Right lobe of liver (tissue), 6 donors: ENCODE measurements at regions not wholly inside any gene's neighbourhood (a gene's known extent, or its start where the extent isn't known, plus 50 kb on each side); places are given as distances from the start of the nearest gene placed in this dataset.
"Not testable (repeated sequence)": the region's sequence is repeated elsewhere in the genome, so short reads cannot be mapped to it uniquely, and the experiment has no call there.

Source experiments
- ATAC-seq, 4 donors: fragments of 200-7000 bp; cut with Tn5 transposase; one replicate each; pipeline ENCODE4 v1.9.1; 2020; ENCODE audit warnings: mild to moderate bottlenecking in 4 of 4, moderate library complexity in 4 of 4
- DNase-seq, 3 donors: peaks; one replicate each; pipeline ENCODE4 v3.0.0-alpha.2; 2020
- H3K27ac ChIP-seq, 3 donors: fragments of 200-600 bp; one replicate each; pipeline ENCODE4 v1.8.0; 2022
- H3K27me3 ChIP-seq, 2 donors: fragments of 200-600 bp; one replicate each; pipeline ENCODE4 v1.8.0; 2022
- H3K36me3 ChIP-seq, 4 donors: fragments of 200-600 bp; sonication (generic) in 1 of 4; one replicate each; pipeline versions ENCODE4 v1.5.1 to v1.8.0; 2017 to 2022; ENCODE audit warnings: control low read depth in 1 of 4
- H3K4me1 ChIP-seq, 4 donors: fragments of 200-600 bp; sonication (generic) in 1 of 4; one replicate each; pipeline versions ENCODE4 v1.5.1 to v1.8.0; 2017 to 2022; ENCODE audit warnings: control low read depth in 1 of 4
- H3K4me3 ChIP-seq, 3 donors: fragments of 200-600 bp; one replicate each; pipeline ENCODE4 v1.8.0; 2022
- H3K9me3 ChIP-seq, 4 donors: fragments of 200-600 bp; sonication (generic) in 1 of 4; one replicate each; pipeline versions ENCODE4 v1.5.1 to v1.8.0; 2017 to 2022; ENCODE audit warnings: control low read depth in 1 of 4
- CTCF ChIP-seq, 4 donors: fragments of 200-600 bp in 3 of 4; fragments of 450-650 bp in 1 of 4; IDR thresholded peaks; one replicate each; pipeline versions ENCODE4 v1.5.1 to v1.8.0; 2016 to 2022; ENCODE audit warnings: antibody characterized with exemption in 4 of 4, mild to moderate bottlenecking in 2 of 4
- POLR2A ChIP-seq: fragments of 450-650 bp; IDR thresholded peaks from one replicate; pipeline ENCODE4 v1.6.1; 2017; ENCODE audit warnings: antibody characterized with exemption, mild to moderate bottlenecking
- WGBS: methylation state at CpG from one replicate; pipeline ENCODE4 v1.1.6; 2018; ENCODE audit warnings: low coverage, low lambda C conversion rate; ENCODE audit not compliant: insufficient coverage; ENCODE audit errors: missing lambda C conversion rate; 5-methylcytosine and 5-hydroxymethylcytosine counted together
- intact Hi-C, 2 donors: fragments of 100-400 bp; cut with DNase I; formaldehyde crosslinking; loops; one replicate each; pipeline versions ENCODE4 v1.11.2 to v1.14.1; 2022
- donor health status: DM: no; HTN: yes; CAD: no.
- donor health status: DM: no; HTN: no; CAD: no.
- donor health status: DM: no; HTN: no; CAD: no.
- donor health status: DM: no; HTN: yes; CAD: no.
- donor health status: DM: no; HTN: yes; CAD: no.

DNA sequence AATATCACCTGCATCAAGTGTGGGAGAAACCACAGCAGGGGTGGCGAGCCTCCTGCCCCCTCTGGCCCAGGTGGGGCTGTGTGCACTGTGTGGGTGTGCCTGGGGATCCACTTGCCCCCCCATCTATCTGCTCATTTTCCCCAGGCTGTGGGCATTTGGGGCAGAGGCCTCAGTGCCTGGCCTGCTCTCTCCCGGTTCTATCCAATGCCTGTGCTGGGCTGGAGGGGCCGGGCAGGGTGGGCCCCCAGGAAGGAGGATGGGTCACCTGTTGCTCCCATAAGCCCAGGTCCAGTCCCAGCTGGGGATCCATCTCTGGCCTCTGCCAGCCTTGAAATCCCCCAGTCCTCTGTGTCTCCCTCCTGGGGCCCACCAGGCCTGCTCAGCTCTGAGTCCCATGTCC lies 105.6 kb downstream of the TMEM121 start:
- Histone ChIP-seq H3K36me3 (no peaks in the 10 kb centered on the region), H3K4me1 (no peaks in the 10 kb centered on the region), H3K27ac (no peak overlapping the region), H3K9me3 (no peaks in the 10 kb centered on the region), H3K27me3 (no peaks in the 10 kb centered on the region), H3K4me3 (no peak overlapping the region)
- DNase-seq (no peak), ATAC-seq (no peak)
- intact Hi-C loops: no loop called here
- 40% methylated on average over 1 of the region's 3 CpGs for WGBS
- no peak for TF ChIP-seq POLR2A

DNA sequence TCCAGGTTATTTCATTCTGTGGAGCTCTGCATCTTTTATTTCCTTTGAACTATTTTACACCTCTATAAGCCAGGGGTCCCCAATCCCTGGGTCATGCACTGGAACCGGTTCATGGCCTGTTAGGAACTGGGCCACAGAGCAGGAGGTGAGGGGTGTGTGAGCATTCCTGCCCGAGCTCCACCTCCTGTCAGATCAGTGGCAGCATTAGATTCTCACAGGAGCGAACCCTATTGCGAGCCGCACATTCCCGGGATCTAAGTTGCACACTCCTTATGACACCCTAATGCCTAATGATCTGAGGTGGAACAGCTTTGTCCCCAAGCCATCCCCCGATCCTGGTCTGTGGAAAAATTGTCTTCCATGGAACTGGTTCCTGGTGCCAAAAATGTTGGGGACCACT lies 107.2 kb downstream of the TMEM121 start:
- H3K27ac ChIP-seq, H3K27me3 ChIP-seq, DNase-seq, intact Hi-C loops, H3K4me3 ChIP-seq, H3K4me1 ChIP-seq, H3K9me3 ChIP-seq, H3K36me3 ChIP-seq: not testable (repeated sequence)
- WGBS: 66% methylated on average over 5 of the region's 7 CpGs
- peak in 1 of 4 donors; percentile 13 for ATAC-seq

GRCh38 chr14:105635560-105635959 lies 109.2 kb downstream of the TMEM121 start:
- DNase-seq (no peak), ATAC-seq (no peak)
- intact Hi-C loops: no loop called here
- TF ChIP-seq POLR2A: no peak
- no peak for TF ChIP-seq CTCF (IDR thresholded peaks at IDR 0.05)
- peaks cover 0 to 2% (median 0%) of the 10 kb centered on the region in 4 donors for H3K4me1 ChIP-seq
- H3K36me3 ChIP-seq: no peaks in the 10 kb centered on the region
- no peak overlapping the region for H3K4me3 ChIP-seq
- no CpG with 5 or more reads among the region's 22 CpGs for WGBS
- no peaks in the 10 kb centered on the region for H3K27me3 ChIP-seq
- no peak overlapping the region for H3K27ac ChIP-seq
- no peaks in the 10 kb centered on the region for H3K9me3 ChIP-seq

DNA sequence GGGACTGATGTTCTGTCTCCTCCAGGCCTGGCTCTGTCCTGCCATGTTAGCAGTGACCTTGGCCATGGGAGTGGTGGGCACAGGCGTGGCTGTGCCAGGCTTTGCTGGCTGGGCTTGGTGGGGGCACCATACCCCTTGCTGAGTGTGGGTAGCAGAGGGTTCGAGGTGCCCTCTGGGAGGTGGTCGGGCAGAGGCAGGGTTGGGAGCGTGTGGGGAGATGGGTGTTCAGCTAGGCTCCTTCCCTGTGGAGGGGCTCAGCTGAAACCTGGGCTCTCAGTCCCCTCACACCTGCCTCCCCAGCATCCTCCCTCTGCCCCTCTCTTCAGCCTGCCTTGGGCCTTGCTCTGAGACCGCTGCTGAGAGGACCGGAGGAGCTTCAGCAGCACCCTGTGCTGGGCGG lies 109.6 kb downstream of the TMEM121 start:
- H3K4me1 ChIP-seq, H3K27me3 ChIP-seq, H3K4me3 ChIP-seq, H3K36me3 ChIP-seq, DNase-seq, intact Hi-C loops, H3K9me3 ChIP-seq, H3K27ac ChIP-seq: not testable (repeated sequence)
- WGBS: no CpG with 5 or more reads among the region's 7 CpGs
- ATAC-seq: peak in 1 of 4 donors; percentile 23

GRCh38 chr14:105636935-105637334 lies 110.6 kb downstream of the TMEM121 start:
- ATAC-seq: no peak
- Histone ChIP-seq H3K4me1 (peaks cover 0 to 6% (median 0%) of the 10 kb centered on the region in 4 donors), H3K36me3 (no peaks in the 10 kb centered on the region), H3K4me3 (no peak overlapping the region), H3K9me3 (no peaks in the 10 kb centered on the region), H3K27ac (no peak overlapping the region), H3K27me3 (no peaks in the 10 kb centered on the region)
- no CpG with 5 or more reads among the region's 4 CpGs for WGBS
- no peak for DNase-seq
- TF ChIP-seq POLR2A (no peak), CTCF (IDR thresholded peaks at IDR 0.05) (no peak)
- intact Hi-C loops: no loop called here

- H3K27ac ChIP-seq, intact Hi-C loops, H3K4me3 ChIP-seq, DNase-seq, H3K27me3 ChIP-seq, H3K36me3 ChIP-seq, H3K9me3 ChIP-seq, H3K4me1 ChIP-seq: not testable (repeated sequence)
- WGBS: no CpG with 5 or more reads among the region's 10 CpGs
- ATAC-seq: peak; percentile 21 to 52 (median 36)
Measured at GRCh38 chr14:105637345-105637744, 111.0 kb downstream of the TMEM121 start.

DNA sequence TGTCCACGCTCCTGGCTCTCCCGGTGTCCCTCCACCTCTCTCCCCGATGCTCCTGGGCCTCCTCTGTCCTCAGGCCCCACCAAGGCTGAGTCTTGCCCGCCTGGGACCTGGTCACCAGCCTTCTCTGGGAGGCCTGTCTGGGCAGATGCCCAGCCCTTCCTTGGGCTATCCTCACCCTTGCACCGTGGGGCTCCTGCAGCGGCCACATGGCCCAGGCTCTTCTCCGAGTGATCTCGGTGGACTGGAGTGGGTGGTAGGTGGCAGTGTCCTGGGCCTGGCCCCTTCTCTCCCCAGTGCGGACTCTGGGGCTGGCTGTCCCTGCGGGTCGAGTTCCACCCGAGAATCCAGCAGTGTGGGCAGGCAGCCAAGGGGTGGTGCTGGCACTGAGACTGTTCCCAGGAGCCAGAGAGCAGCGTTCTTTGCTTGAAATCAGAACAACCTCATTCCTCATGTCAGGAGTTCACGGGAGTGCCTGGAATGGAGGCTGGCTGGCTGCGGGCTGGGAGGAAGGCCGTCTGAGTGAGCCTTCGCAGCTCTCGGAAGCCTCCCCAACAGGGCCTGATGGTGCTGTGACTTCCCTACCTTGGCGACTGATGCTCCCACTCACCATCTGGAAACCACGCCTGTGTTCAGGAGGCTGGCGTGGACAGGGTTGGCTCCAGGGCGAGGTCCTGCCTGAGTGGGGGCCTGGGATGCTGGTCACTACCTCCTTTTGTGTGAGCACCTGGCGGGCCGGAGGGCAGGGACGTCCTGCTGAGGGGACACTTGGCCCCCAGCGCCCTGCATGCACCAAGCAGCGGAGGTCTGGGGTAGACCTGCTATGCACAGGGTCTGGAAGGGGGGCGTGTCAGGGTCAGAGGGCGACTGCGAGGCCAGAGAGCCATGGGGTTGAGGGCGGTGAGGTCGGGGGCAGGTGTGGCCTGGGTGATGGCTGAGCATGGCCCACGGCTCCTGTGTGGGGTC lies 113.9 kb downstream of the TMEM121 start:
- 80% methylated on average over 3 of the region's 33 CpGs for WGBS
- H3K27me3 ChIP-seq, H3K4me3 ChIP-seq, intact Hi-C loops, ATAC-seq, H3K36me3 ChIP-seq, H3K9me3 ChIP-seq, H3K4me1 ChIP-seq: not testable (repeated sequence)
- DNase-seq: peak in 2 of 3 donors; percentile 68 to 71
- H3K27ac ChIP-seq: peak overlapping the region in 1 of 3 donors; percentile 65
